ENCODE measurements at regions not wholly inside any gene's neighbourhood (a gene's known extent, or its start where the extent isn't known, plus 50 kb on each side); places are given as distances from the start of the nearest gene placed in this dataset.
"Not testable (repeated sequence)": the region's sequence is repeated elsewhere in the genome, so short reads cannot be mapped to it uniquely, and the experiment has no call there.

DNA sequence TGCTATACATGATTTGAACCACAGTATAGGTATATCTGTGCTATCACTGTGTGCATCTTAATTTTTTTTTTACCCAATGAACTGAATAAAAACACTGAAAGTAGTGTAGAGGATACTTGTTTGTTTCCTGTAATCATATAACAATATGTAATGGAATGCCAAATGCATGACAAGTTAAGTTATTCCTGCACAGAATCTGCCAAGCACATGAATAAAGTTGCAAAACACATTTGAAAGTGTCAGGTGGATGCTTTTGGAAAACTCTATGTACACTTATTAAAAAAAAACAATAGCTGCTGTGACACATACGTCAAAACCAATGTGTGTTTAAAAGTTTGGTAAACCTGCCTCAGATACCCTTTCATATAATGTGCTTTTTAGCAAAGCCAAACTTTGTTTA, 1638.1 kb upstream of the SEL1L start:
- no peaks in the 10 kb centered on the region for H3K9me3 ChIP-seq
- H3K4me3 ChIP-seq = no peak overlapping the region
- no peak for ATAC-seq
- no peak overlapping the region for H3K27ac ChIP-seq
- no peaks in the 10 kb centered on the region for H3K36me3 ChIP-seq
- H3K4me1 ChIP-seq = no peaks in the 10 kb centered on the region
- TF ChIP-seq, protein P1, sequence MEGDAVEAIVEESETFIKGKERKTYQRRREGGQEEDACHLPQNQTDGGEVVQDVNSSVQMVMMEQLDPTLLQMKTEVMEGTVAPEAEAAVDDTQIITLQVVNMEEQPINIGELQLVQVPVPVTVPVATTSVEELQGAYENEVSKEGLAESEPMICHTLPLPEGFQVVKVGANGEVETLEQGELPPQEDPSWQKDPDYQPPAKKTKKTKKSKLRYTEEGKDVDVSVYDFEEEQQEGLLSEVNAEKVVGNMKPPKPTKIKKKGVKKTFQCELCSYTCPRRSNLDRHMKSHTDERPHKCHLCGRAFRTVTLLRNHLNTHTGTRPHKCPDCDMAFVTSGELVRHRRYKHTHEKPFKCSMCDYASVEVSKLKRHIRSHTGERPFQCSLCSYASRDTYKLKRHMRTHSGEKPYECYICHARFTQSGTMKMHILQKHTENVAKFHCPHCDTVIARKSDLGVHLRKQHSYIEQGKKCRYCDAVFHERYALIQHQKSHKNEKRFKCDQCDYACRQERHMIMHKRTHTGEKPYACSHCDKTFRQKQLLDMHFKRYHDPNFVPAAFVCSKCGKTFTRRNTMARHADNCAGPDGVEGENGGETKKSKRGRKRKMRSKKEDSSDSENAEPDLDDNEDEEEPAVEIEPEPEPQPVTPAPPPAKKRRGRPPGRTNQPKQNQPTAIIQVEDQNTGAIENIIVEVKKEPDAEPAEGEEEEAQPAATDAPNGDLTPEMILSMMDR (IDR thresholded peaks at IDR 0.05) = no peak
- intact Hi-C loops (cut with DNase I) = no loop called here
- no peaks in the 10 kb centered on the region for H3K27me3 ChIP-seq (ENCODE audit: low read depth)
- DNase-seq = no peak

DNA sequence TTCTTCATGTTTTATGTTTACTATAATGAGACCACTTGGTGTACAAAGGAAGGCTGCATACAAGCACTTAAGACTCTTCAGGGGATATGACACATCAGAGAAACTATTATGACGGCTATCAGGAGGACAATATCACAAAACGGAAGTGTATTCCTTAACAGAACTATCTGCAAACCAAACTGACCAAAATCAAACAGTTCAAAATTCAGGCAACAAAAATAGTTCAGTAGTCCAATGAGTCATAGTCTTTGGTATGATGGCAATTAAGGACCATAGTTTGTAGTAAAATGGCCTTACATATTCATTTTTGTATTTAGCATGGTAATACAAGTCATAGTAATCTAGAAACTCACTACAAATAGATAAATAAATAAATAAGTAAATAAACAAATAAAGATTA, 1638.7 kb upstream of the SEL1L start:
- ATAC-seq = no peak

DNA sequence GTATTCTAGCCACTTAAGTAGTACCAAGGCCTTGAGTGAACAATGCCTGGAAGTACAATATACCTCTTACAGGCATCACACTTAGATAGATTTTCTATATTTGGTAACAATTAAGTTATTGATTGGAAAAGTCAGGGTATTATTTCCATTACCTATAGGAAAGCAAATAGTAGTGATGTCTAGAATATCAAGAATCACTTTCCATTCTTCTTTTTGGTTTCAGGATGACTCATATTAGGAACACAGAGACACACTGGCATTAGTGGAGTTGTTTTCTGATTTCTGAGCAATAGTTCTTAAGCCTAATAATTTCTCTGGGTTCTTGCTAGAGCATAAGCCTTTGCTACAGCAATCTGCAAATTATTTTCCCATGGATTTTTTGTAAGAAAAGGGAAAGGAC, 1640.0 kb upstream of the SEL1L start:
- no peak for DNase-seq
- intact Hi-C loops (cut with DNase I) = no loop called here
- Histone ChIP-seq H3K27ac (no peak overlapping the region), H3K4me3 (no peak overlapping the region), H3K27me3 (ENCODE audit: low read depth) (no peaks in the 10 kb centered on the region), H3K36me3 (no peaks in the 10 kb centered on the region), H3K9me3 (no peaks in the 10 kb centered on the region), H3K4me1 (no peaks in the 10 kb centered on the region)
- TF ChIP-seq, protein P1 (IDR thresholded peaks at IDR 0.05) = no peak
- ATAC-seq = no peak

More for the DNA sequence above, 1638.7 kb upstream of the SEL1L start:
- H3K9me3 ChIP-seq = no peaks in the 10 kb centered on the region
- no peak for DNase-seq
- no peak overlapping the region for H3K27ac ChIP-seq
- H3K36me3 ChIP-seq = no peaks in the 10 kb centered on the region
- no peaks in the 10 kb centered on the region for H3K27me3 ChIP-seq (ENCODE audit: low read depth)
- intact Hi-C loops (cut with DNase I) = no loop called here
- H3K4me1 ChIP-seq = no peaks in the 10 kb centered on the region
- no peak overlapping the region for H3K4me3 ChIP-seq
- TF ChIP-seq, protein P1 (IDR thresholded peaks at IDR 0.05) = no peak

DNA sequence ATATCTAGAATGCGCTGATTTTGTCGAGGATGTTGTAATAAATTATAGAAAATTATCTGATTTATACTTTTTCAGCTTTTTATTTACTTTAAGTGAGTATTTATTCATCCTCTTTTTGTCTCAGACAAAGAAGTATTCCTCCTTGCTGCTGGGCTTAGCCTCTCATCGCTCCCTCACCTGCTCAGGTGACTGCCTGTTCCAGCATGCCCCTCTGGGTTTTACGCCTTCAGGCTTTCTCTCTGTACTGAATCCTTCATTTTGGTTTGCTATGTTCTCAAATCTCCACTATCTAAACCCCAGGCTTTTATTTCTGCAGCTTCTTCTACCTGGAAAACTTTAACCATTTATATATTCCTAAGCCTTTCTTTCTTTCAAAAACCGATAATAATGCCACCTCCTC, 1650.9 kb upstream of the SEL1L start:
- DNase-seq (no peak), ATAC-seq (no peak)
- Histone ChIP-seq H3K4me3 (no peak overlapping the region), H3K4me1 (no peaks in the 10 kb centered on the region), H3K9me3 (no peaks in the 10 kb centered on the region), H3K27ac (no peak overlapping the region), H3K36me3 (no peaks in the 10 kb centered on the region), H3K27me3 (ENCODE audit: low read depth) (no peaks in the 10 kb centered on the region)
- intact Hi-C loops (cut with DNase I) = no loop called here
- TF ChIP-seq, protein P1 (IDR thresholded peaks at IDR 0.05) = no peak

DNA sequence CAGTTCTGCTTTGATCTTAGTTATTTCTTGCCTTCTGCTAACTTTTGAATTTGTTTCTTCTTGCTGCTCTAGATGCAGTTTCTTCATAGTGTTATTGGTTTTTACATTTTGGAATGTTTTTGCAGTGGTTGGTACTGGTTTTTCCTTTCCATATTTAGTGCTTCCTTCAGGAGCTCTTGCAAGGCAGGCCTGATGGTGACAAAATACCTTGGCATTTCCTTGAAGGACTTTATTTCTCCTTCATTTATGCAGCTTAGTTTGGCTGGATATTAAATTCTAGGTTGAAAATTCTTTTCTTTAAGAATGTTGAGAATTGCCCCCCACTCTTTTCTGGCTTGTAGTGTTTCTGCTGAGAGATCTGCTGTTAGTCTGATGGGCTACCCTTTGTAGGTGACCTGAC, 1654.7 kb upstream of the SEL1L start:
- H3K9me3 ChIP-seq; ATAC-seq; H3K27ac ChIP-seq; H3K4me3 ChIP-seq; intact Hi-C loops (cut with DNase I); H3K27me3 ChIP-seq (ENCODE audit: low read depth); H3K4me1 ChIP-seq; H3K36me3 ChIP-seq; DNase-seq: not testable (repeated sequence)

DNA sequence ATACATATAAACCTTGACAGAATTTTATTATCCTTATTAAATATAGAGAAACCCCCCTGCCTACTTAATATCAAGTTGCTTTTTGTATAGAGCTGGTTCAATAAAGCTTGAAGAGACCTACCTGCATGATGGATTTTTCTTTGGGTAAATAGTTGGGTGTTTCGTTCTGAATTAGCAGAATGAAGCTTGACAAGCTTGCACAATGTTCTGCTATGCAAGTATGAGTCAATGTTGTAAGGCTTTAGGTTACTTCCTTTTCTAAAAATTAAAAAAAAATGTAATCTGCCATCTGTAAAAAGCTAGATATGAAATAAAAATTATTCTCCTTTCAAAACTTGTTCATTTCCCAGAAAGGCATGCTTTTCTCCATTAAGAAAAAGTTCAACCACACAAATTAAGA, 1662.6 kb upstream of the SEL1L start:
- no peaks in the 10 kb centered on the region for H3K36me3 ChIP-seq
- no peak for ATAC-seq
- no peaks in the 10 kb centered on the region for H3K9me3 ChIP-seq
- H3K27ac ChIP-seq = no peak overlapping the region
- H3K4me1 ChIP-seq = no peaks in the 10 kb centered on the region
- intact Hi-C loops (cut with DNase I) = no loop called here
- no peak for DNase-seq
- no peak overlapping the region for H3K4me3 ChIP-seq
- no peaks in the 10 kb centered on the region for H3K27me3 ChIP-seq (ENCODE audit: low read depth)
- TF ChIP-seq, protein P1 (IDR thresholded peaks at IDR 0.05) = no peak
